Keratinocyte (primary cell): ENCODE measurements at regions not wholly inside any gene's neighbourhood (a gene's known extent, or its start where the extent isn't known, plus 50 kb on each side); places are given as distances from the start of the nearest gene placed in this dataset.

Source experiments
- DNase-seq: peaks from one replicate; pipeline ENCODE4 v3.0.0-alpha.2; 2011; ENCODE audit warnings: low read depth, missing footprints, low spot score
- FAIRE-seq: peaks from 2 replicates; lab custom pipeline; 2011; peaks lifted over from hg19 to GRCh38; lab: Jason Lieb, UNC
- H2AFZ ChIP-seq: 2 replicates; pipeline ENCODE4 v1.6.0; 2012; ENCODE audit warnings: low read length, control low read depth, inconsistent platforms; ENCODE audit not compliant: control insufficient read depth
- H3K27ac ChIP-seq: 2 replicates; pipeline ENCODE4 v1.5.1; 2011; ENCODE audit warnings: low read length; ENCODE audit not compliant: control insufficient read depth, insufficient read depth
- H3K27me3 ChIP-seq: 3 replicates; pipeline ENCODE4 v1.6.0; 2011; ENCODE audit warnings: low read length; ENCODE audit not compliant: control insufficient read depth, insufficient read depth; ENCODE audit errors: extremely low read depth
- H3K36me3 ChIP-seq, 2 experiments: 2 replicates in 1 of 2; 3 replicates in 1 of 2; pipeline ENCODE4 v1.5.1; 2011; ENCODE audit warnings: low read length in 2 of 2, mild to moderate bottlenecking in 1 of 2; ENCODE audit not compliant: control insufficient read depth in 2 of 2, insufficient read depth in 2 of 2; ENCODE audit errors: extremely low read depth in 1 of 2
- H3K4me1 ChIP-seq: 3 replicates; pipeline ENCODE4 v1.5.1; 2011; ENCODE audit warnings: low read length; ENCODE audit not compliant: control insufficient read depth, insufficient read depth; ENCODE audit errors: extremely low read depth
- H3K4me2 ChIP-seq: 3 replicates; pipeline ENCODE4 v1.6.0; 2011; ENCODE audit warnings: low read depth, low read length; ENCODE audit not compliant: control insufficient read depth, insufficient read depth; ENCODE audit errors: extremely low read depth
- H3K4me3 ChIP-seq, 3 experiments: fragments of 200-600 bp in 1 of 3; sonication (generic) in 1 of 3; 2 replicates in 2 of 3; 3 replicates in 1 of 3; pipeline ENCODE4 v1.5.1; 2011 to 2016; ENCODE audit warnings: low read length in 3 of 3, mild to moderate bottlenecking in 3 of 3, control low read depth in 2 of 3, inconsistent platforms in 1 of 3, low read depth in 1 of 3, mixed read lengths in 1 of 3, mixed run types in 1 of 3, moderate library complexity in 1 of 3; ENCODE audit not compliant: control insufficient read depth in 2 of 3, insufficient read depth in 2 of 3; ENCODE audit errors: extremely low read depth in 1 of 3
- H3K79me2 ChIP-seq: 2 replicates; pipeline ENCODE4 v1.6.0; 2012; ENCODE audit warnings: low read length; ENCODE audit not compliant: control insufficient read depth, insufficient read depth
- H3K9ac ChIP-seq: 3 replicates; pipeline ENCODE4 v1.6.0; 2011; ENCODE audit warnings: low read length; ENCODE audit not compliant: control insufficient read depth, insufficient read depth; ENCODE audit errors: extremely low read depth
- H3K9me1 ChIP-seq: 3 replicates; pipeline ENCODE4 v1.6.0; 2011; ENCODE audit warnings: low read length; ENCODE audit not compliant: control insufficient read depth, insufficient read depth; ENCODE audit errors: extremely low read depth
- H3K9me3 ChIP-seq: 2 replicates; pipeline ENCODE4 v1.5.1; 2012; ENCODE audit warnings: low read depth, low read length; ENCODE audit not compliant: control insufficient read depth
- H4K20me1 ChIP-seq: 3 replicates; pipeline ENCODE4 v1.6.0; 2011; ENCODE audit warnings: low read length; ENCODE audit not compliant: control insufficient read depth, insufficient read depth; ENCODE audit errors: extremely low read depth
- CTCF ChIP-seq, 3 experiments: IDR thresholded peaks in 1 of 3; conservative IDR thresholded peaks in 1 of 3; optimal IDR thresholded peaks in 1 of 3; 2 replicates in 2 of 3; 3 replicates in 1 of 3; pipeline versions ENCODE3 to v1.5.1; 2011; ENCODE audit warnings: low read length in 3 of 3, mild to moderate bottlenecking in 3 of 3, moderate library complexity in 2 of 3, control low read depth in 1 of 3, inconsistent platforms in 1 of 3; ENCODE audit not compliant: insufficient read depth in 2 of 3; ENCODE audit errors: extremely low read depth in 1 of 3
- EZH2 ChIP-seq: IDR thresholded peaks from one replicate; pipeline ENCODE4 v1.6.1; 2012; ENCODE audit warnings: inconsistent platforms, mild to moderate bottlenecking, low read length, moderate library complexity
- dilution Hi-C: fragments of 300-500 bp; cut with MboI; formaldehyde crosslinking; loops from one replicate; pipeline ENCODE4 v1.7.0; 2020; ENCODE audit warnings: low sequenced_read_pairs; ENCODE audit not compliant: extremely low pct_ligation_motif_present

- dilution Hi-C loops: no loop called here
- FAIRE-seq: no peak
Observed at GRCh38 chr5:103480246-103480645, 82.3 kb downstream of the NUDT12 start.

GRCh38 chr5:103477678-103478077 is 84.9 kb downstream of the NUDT12 start:
- Histone ChIP-seq H2AFZ (no peak overlapping the region), H3K9ac (no peak overlapping the region), H4K20me1 (no peaks in the 10 kb centered on the region), H3K4me1 (no peaks in the 10 kb centered on the region), H3K27me3 (no peaks in the 10 kb centered on the region), H3K9me3 (no peaks in the 10 kb centered on the region), H3K4me3 (no peak overlapping the region), H3K79me2 (no peaks in the 10 kb centered on the region), H3K9me1 (no peaks in the 10 kb centered on the region), H3K36me3 (no peaks in the 10 kb centered on the region), H3K4me2 (no peak overlapping the region), H3K27ac (no peak overlapping the region)
- DNase-seq (no peak), FAIRE-seq (no peak)
- dilution Hi-C loops: no loop called here
- TF ChIP-seq CTCF (optimal IDR thresholded peaks at IDR 0.05 in 1 of 3, IDR thresholded peaks at IDR 0.05 in 1 of 3, conservative IDR thresholded peaks at IDR 0.05 in 1 of 3; ENCODE audit: extremely low read depth in 1 of 3, insufficient read depth in 2 of 3, low read length in 3 of 3): no peak

More at GRCh38 chr5:103480246-103480645, 82.3 kb downstream of the NUDT12 start:
- H3K4me1 ChIP-seq: no peaks in the 10 kb centered on the region
- no peak overlapping the region for H3K4me3 ChIP-seq
- no peaks in the 10 kb centered on the region for H3K9me3 ChIP-seq
- no peak overlapping the region for H2AFZ ChIP-seq
- H3K9ac ChIP-seq: no peak overlapping the region
- no peaks in the 10 kb centered on the region for H3K9me1 ChIP-seq
- H4K20me1 ChIP-seq: no peaks in the 10 kb centered on the region
- TF ChIP-seq CTCF (optimal IDR thresholded peaks at IDR 0.05 in 1 of 3, IDR thresholded peaks at IDR 0.05 in 1 of 3, conservative IDR thresholded peaks at IDR 0.05 in 1 of 3; ENCODE audit: extremely low read depth in 1 of 3, insufficient read depth in 2 of 3, low read length in 3 of 3) (no peak), EZH2 (no peak)
- no peaks in the 10 kb centered on the region for H3K79me2 ChIP-seq
- no peaks in the 10 kb centered on the region for H3K27me3 ChIP-seq
- no peak overlapping the region for H3K27ac ChIP-seq
- H3K36me3 ChIP-seq: no peaks in the 10 kb centered on the region
- DNase-seq: no peak
- H3K4me2 ChIP-seq: no peak overlapping the region
